IPS-NIHi7 (cell line): ENCODE measurements at regions not wholly inside any gene's neighbourhood (a gene's known extent, or its start where the extent isn't known, plus 50 kb on each side); places are given as distances from the start of the nearest gene placed in this dataset.
A peak's percentile ranks its signal among the peaks of the same experiment; 100 is the strongest.
"Not testable (repeated sequence)": the region's sequence is repeated elsewhere in the genome, so short reads cannot be mapped to it uniquely, and the experiment has no call there.

Source experiments
- DNase-seq: peaks from one replicate; pipeline ENCODE4 v3.0.0; 2012; ENCODE audit warnings: mixed read lengths; ENCODE audit errors: extremely low spot score

GRCh38 chr18:67455890-67456501 lies 60.5 kb downstream of the DSEL start:
- DNase-seq = no peak

GRCh38 chr18:67453901-67454300 lies 62.6 kb downstream of the DSEL start:
- no peak for DNase-seq

- DNase-seq = no peak
Observed at GRCh38 chr18:67451960-67452359, 64.6 kb downstream of the DSEL start.

DNA sequence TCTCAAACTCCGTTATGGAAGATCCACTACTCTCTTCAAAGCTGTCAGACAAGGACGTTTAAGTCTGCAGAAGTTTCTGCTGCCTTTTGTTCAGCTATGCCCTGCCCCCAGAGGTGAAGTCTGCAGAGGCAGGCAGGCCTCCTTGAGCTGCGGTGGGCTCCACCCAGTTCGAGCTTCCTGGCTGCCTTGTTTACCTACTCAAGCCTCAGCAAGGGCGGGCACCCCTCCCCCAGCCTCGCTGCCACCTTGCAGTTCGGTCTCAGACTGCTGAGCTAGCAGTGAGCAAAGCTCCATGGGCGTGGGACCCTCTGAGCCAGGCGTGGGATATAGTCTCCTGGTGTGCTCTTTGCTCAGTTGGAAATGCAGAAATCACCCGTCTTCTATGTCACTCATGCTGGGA lies 65.4 kb downstream of the DSEL start:
- not testable (repeated sequence) for DNase-seq

- DNase-seq = no peak
Observed at GRCh38 chr18:67433971-67434370, 82.5 kb downstream of the DSEL start.

DNA sequence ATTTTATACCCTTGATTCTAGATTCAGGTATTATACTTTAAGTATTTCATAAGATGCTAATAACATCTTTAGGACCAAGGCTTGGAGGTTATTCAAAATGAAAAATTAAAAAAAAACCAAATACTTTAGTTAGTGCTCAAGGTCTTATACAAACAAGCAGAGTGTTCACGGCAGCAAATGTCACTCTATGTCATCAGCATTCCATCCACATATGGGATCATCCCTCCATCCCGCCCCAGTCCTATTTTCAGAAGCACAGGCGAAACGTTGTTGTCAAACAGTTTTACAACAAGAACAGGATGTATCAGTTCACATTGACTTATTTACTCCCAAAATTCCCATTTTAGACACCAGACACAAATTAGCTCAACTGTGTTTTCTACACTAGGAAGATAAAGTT lies 83.7 kb downstream of the DSEL start:
- no peak for DNase-seq

DNA sequence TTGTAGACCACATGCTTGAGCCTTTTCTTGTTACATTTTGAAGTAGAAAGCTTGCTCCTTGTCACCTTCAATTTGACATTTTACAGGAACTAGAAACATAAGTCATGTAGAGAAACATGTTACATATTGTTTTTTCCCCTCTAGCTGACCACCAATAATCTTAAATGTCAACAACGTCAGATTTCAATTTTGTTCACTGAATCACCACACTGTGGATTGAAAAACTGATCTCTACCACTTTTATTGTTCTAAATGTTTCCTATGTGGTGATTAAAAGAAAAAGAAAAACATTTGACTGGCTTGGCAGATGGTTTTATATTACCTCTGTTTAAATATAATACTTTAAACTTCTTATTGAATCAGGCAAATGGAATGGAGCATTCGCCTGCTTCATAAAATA lies 87.7 kb downstream of the DSEL start:
- DNase-seq = no peak

DNA sequence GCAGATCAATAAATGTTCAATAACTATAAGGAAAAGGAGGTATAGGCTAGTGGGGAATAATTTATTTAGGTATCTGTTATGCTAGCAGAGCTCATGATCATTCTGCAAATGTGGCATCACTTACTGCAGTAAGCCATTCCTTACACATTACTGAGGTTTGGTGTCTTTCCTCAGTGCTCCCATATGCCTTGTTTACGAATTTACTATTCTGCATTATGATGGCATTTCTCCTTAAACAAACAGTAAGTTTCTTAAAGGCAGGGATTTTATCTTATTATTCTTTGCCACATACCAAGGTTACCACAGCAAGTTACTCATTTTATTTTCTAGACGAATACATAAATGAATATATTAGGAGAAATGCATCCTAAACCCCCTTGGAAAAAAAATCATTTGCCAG lies 88.4 kb downstream of the DSEL start:
- DNase-seq = no peak

DNA sequence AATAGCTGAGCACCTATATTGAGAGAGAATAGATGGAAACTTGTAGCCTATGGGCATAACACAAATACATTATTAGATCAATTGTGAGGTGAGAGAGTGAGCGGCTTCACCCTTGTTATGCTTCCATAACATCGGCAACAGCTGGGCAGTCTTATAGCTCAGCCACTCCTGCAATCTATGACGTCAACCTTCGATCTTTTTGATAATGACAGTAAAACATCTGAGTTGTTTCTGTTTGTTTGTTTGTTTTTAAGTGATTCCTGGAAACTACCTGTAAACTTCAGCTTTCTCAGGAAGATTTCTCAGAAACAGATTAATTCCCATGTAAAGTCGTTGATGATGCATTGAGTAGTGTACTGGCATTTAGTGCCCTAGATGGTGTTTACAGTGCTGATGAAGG lies 90.0 kb downstream of the DSEL start:
- DNase-seq = no peak

DNA sequence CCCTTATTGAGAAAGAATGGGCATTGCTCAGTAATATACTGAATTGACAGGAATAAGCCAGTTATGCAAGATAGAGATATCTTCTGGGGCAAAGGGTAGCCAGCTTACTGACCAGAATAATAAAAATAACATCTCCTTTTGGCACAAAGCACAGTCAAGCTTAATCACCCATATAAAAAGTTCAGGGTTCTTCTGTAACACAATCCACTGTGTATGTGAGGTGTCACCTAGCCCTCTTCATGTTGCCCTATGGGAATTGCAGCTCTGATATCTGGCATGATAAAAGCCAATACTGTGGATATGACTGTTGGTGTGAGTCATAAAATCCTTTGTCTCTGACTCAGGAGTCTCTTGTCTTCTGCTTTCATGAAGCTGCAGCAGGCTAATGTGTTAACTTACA lies 90.8 kb downstream of the DSEL start:
- no peak for DNase-seq

GRCh38 chr18:67421651-67422050 lies 94.9 kb downstream of the DSEL start:
- DNase-seq = no peak

DNA sequence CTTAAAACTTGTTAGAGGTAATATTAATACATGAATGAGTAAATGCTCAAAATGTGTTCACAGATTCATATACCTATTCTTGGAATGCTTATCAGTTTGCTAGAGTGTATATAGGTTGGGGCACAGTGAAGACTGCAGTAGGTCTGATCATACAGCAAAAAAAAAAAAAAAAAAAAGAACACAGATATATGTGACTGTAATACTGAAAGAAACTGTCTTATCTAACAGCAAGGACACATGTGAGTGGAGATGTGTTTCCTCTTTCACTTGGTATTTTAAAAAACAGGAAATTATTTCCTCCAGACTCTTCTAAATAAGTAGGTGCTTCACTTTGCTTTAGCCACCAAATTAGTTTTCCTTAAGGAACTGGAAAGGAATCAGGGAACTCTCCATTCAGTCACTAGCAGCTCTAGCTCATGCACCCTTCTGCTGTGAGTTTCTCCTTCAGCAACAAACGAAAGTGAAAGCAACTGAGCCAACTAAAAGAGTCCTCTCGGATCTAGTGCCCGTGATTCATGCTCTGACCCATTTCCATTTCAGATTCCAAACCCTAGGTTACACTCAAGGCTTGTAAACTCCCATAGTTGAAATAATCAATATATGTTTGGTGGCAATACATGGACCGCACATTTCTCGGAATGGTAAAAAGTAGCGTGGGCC lies 98.5 kb downstream of the DSEL start:
- peak; percentile 10 for DNase-seq

GRCh38 chr18:67411116-67411515 lies 105.4 kb downstream of the DSEL start:
- DNase-seq = no peak

GRCh38 chr18:67410075-67411070 lies 106.1 kb downstream of the DSEL start:
- DNase-seq = no peak

DNA sequence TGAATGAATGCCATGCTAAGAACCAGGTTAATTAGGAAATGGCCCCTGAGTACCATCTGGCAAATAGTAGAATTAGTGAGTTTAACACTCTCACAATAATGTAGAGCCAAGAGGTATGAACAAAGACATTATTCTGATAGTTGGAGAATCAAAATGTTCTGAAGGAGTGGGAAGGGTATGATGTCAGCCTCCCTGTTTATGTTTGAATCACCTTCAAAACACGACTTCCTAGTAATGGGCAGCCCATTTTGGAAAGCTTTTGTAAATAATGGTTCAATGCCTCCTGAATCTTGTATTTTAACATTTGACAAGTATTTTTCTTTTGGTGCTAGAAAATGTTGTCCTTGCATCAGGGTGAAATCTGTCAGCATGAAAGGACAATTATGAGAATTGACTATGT lies 108.3 kb downstream of the DSEL start:
- no peak for DNase-seq

DNA sequence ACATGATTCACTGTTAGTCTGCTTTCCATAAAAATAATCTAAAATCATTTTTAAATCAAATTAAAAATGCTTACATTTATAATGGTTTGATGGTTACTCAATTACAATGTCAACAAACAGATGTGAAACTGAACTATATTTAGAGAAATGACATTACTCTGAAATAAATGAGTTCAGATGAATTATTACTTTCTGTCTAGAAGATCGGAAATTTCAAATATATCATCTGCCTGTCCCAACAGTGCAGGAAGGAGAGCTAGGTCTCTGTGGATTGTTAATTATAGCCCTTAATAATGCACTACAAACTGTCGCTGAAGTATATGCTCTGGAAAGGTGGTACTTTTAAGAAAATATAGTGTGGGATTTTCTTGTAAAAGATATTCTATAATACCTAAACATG lies 109.8 kb downstream of the DSEL start:
- no peak for DNase-seq

GRCh38 chr18:67402543-67402942 lies 114.0 kb downstream of the DSEL start:
- no peak for DNase-seq

- DNase-seq = no peak
Observed at GRCh38 chr18:67400502-67401117, 115.9 kb downstream of the DSEL start.

GRCh38 chr18:67386032-67386431 lies 130.5 kb downstream of the DSEL start:
- no peak for DNase-seq

- no peak for DNase-seq
Observed at GRCh38 chr18:67385455-67385854, 131.1 kb downstream of the DSEL start.

DNA sequence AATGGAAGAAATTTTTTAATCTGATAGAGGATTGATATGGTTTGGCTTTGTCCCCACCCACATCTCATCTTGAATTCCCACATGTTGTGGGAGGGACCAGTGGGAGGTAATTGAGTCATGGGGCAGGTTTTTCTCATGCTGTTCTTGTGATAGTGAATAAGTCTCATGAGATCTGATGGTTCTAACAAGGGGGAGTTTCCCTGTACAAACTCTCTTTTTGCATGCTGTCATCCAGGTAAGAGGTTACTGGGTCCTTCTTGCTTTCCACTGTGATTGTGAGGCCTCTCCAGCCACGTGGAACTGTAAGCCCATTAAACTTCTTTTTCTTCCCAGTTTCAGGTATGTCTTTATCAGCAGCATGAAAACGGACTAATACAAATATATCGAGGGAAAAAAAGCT lies 132.5 kb downstream of the DSEL start:
- DNase-seq = not testable (repeated sequence)

DNA sequence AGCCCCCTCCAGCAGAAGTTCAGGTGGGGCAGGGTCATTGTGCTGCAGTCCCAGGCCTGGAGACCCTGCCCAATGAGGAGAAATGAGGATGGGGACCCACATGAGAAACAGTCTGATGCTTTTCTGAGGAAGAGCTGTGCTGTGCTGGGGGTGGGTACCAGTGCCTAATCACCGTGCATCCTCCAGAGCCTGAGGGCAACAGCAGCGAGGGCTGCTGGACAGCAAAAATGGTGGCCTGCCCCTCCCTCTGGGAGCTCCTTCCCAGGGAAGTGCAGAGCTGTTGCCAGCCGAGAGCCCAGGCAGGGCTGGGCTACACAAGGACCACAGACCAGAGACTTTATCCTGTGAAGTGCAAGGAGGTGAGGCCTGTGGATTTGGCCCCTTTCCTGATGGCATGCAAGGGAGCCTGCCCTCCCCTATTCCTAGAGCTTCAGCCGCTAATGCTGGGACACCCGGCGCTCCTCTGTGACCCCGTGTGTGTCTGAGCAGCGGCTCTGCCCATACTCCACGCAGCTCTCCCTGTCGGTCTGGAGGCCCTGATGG lies 134.8 kb downstream of the DSEL start:
- no peak for DNase-seq
